CD4-positive, alpha-beta T cell (primary cell): ENCODE measurements at regions not wholly inside any gene's neighbourhood (a gene's known extent, or its start where the extent isn't known, plus 50 kb on each side); places are given as distances from the start of the nearest gene placed in this dataset.
"Not testable (repeated sequence)": the region's sequence is repeated elsewhere in the genome, so short reads cannot be mapped to it uniquely, and the experiment has no call there.

ENCODE experiments used
- ATAC-seq: fragments of 200-7000 bp; cut with Tn5 transposase; one replicate; pipeline ENCODE4 v1.10.0; 2022; ENCODE audit warnings: mild to moderate bottlenecking; ENCODE audit not compliant: poor library complexity
- CTCF ChIA-PET: fragments of 350-600 bp; sonication (Branson Sonifier 250); formaldehyde crosslinking; loops from one replicate; lab custom pipeline; 2021; ENCODE audit warnings: antibody characterized with exemption, inconsistent platforms; lab: Charles Lee
- POLR2A ChIA-PET: fragments of 350-600 bp; sonication (Branson Sonifier 250); formaldehyde crosslinking; loops from one replicate; lab custom pipeline; 2021; ENCODE audit warnings: antibody characterized with exemption, inconsistent platforms; lab: Charles Lee
- DNase-seq, 14 experiments: peaks; one replicate each; pipeline ENCODE4 v3.0.0-alpha.2; 2013 to 2020; ENCODE audit warnings: mixed read lengths in 2 of 14
- H3K27ac ChIP-seq, 2 donors: one replicate each; pipeline versions ENCODE4 v1.5.1 to v1.7.0; 2013; ENCODE audit warnings: low read length in 2 of 2, low read depth in 1 of 2, mild to moderate bottlenecking in 1 of 2
- H3K27me3 ChIP-seq, 2 experiments: 1 replicate in 1 of 2; 2 replicates in 1 of 2; pipeline versions ENCODE4 v1.6.1 to v1.7.0; 2013; ENCODE audit warnings: low read length in 2 of 2, control low read depth in 1 of 2, mild to moderate bottlenecking in 1 of 2, moderate library complexity in 1 of 2; ENCODE audit not compliant: insufficient read depth in 2 of 2, control insufficient read depth in 1 of 2
- H3K36me3 ChIP-seq: one replicate; pipeline ENCODE4 v1.6.1; 2013; ENCODE audit warnings: low read length, control low read depth; ENCODE audit not compliant: insufficient read depth
- H3K4me1 ChIP-seq: one replicate; pipeline ENCODE4 v1.6.1; 2013; ENCODE audit warnings: low read length, control low read depth; ENCODE audit not compliant: insufficient read depth
- H3K4me3 ChIP-seq: one replicate; pipeline ENCODE4 v1.5.1; 2013; ENCODE audit warnings: mild to moderate bottlenecking, low read length, moderate library complexity
- H3K9me3 ChIP-seq, 2 experiments: 1 replicate in 1 of 2; 2 replicates in 1 of 2; pipeline versions ENCODE4 v1.6.1 to v1.7.0; 2013; ENCODE audit warnings: low read length in 2 of 2, mild to moderate bottlenecking in 2 of 2, control low read depth in 1 of 2, moderate library complexity in 1 of 2; ENCODE audit not compliant: control insufficient read depth in 1 of 2, insufficient read depth in 1 of 2
- H3K27ac Mint-ChIP-seq: one replicate; pipeline ENCODE4 v1.8.0; 2020; ENCODE audit warnings: mixed read lengths
- H3K27me3 Mint-ChIP-seq: one replicate; pipeline ENCODE4 v1.8.0; 2021; ENCODE audit warnings: mixed read lengths
- H3K36me3 Mint-ChIP-seq: one replicate; pipeline ENCODE4 v1.8.0; 2021; ENCODE audit warnings: low read depth, mixed read lengths
- H3K4me1 Mint-ChIP-seq: one replicate; pipeline ENCODE4 v1.8.0; 2021; ENCODE audit warnings: low read depth, mixed read lengths
- H3K4me3 Mint-ChIP-seq: one replicate; pipeline ENCODE4 v1.8.0; 2020; ENCODE audit warnings: mild to moderate bottlenecking, mixed read lengths
- H3K9me3 Mint-ChIP-seq: one replicate; pipeline ENCODE4 v1.8.0; 2020; ENCODE audit warnings: mixed read lengths
- intact Hi-C, 2 experiments: fragments of 100-400 bp; cut with DNase I in 1 of 2; cut with micrococcal nuclease in 1 of 2; formaldehyde crosslinking; loops; one replicate each; pipeline versions ENCODE4 v1.15.1 to v1.9.0; 2023 to 2025; cut with DNase I, micrococcal nuclease
- TF ChIP-seq, protein P1 (sequence below): fragments of 200-600 bp; IDR thresholded peaks from one replicate; pipeline ENCODE4 v1.8.0; 2022; ENCODE audit warnings: antibody characterized with exemption, mild to moderate bottlenecking

DNA sequence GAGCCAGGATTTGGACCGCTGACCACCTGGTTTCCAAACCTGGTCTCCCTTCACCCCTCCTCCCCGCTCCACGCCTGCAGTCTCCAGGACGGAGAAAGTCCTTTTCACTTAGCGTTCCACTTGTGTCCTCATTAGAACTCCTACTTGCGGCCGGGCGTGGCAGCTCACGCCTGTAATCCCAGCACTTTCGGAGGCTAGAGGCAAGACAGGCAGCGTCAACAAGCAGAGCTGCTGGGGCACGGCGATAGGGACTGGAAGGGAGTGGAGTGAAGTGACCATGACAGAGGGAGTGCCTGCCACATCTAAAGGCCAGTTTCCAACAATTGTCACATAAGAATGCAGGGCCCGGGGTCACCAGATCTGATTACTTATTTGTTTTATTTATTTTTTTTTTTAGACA is 132.5 kb upstream of the NCOR2 start:
- no peaks in the 10 kb centered on the region for H3K9me3 ChIP-seq
- DNase-seq (no peak), ATAC-seq (no peak)
- H3K27ac ChIP-seq = no peak overlapping the region
- no peaks in the 10 kb centered on the region for H3K36me3 Mint-ChIP-seq
- ChIA-PET CTCF (no interaction called here), POLR2A (no interaction called here)
- no peaks in the 10 kb centered on the region for H3K9me3 Mint-ChIP-seq
- intact Hi-C loops = no loop called here
- no peaks in the 10 kb centered on the region for H3K4me1 Mint-ChIP-seq
- H3K36me3 ChIP-seq = no peaks in the 10 kb centered on the region
- H3K27me3 Mint-ChIP-seq = no peaks in the 10 kb centered on the region
- H3K27ac Mint-ChIP-seq = no peak overlapping the region
- no peak overlapping the region for H3K4me3 Mint-ChIP-seq
- peaks cover 3% of the 10 kb centered on the region for H3K4me1 ChIP-seq
- TF ChIP-seq, protein P1, sequence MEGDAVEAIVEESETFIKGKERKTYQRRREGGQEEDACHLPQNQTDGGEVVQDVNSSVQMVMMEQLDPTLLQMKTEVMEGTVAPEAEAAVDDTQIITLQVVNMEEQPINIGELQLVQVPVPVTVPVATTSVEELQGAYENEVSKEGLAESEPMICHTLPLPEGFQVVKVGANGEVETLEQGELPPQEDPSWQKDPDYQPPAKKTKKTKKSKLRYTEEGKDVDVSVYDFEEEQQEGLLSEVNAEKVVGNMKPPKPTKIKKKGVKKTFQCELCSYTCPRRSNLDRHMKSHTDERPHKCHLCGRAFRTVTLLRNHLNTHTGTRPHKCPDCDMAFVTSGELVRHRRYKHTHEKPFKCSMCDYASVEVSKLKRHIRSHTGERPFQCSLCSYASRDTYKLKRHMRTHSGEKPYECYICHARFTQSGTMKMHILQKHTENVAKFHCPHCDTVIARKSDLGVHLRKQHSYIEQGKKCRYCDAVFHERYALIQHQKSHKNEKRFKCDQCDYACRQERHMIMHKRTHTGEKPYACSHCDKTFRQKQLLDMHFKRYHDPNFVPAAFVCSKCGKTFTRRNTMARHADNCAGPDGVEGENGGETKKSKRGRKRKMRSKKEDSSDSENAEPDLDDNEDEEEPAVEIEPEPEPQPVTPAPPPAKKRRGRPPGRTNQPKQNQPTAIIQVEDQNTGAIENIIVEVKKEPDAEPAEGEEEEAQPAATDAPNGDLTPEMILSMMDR = no peak
- H3K4me3 ChIP-seq = no peak overlapping the region
- H3K27me3 ChIP-seq = no peaks in the 10 kb centered on the region

DNA sequence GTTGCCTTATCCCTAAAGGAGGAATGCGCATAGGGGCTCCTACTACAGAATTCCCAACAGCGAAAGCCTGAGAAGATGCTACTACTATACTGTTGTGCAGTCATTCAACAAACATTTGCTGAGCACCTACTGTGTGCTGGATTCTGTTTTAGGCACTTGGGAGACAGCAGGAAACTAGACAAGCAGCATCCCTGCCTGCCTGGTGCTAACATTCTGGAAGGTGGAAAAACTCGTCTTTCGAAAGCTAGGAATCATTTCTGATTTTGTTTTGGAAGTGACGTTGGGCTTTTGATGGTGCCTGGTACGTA is 131.5 kb upstream of the NCOR2 start:
- no peaks in the 10 kb centered on the region for H3K27me3 Mint-ChIP-seq
- CTCF ChIA-PET = no interaction called here
- no peaks in the 10 kb centered on the region for H3K9me3 Mint-ChIP-seq
- DNase-seq (no peak), ATAC-seq (no peak)
- Histone ChIP-seq H3K4me1 (peaks cover 13% of the 10 kb centered on the region), H3K4me3 (no peak overlapping the region), H3K27ac (no peak overlapping the region), H3K27me3 (no peaks in the 10 kb centered on the region), H3K9me3 (no peaks in the 10 kb centered on the region), H3K36me3 (no peaks in the 10 kb centered on the region)
- H3K4me1 Mint-ChIP-seq = peaks cover 6% of the 10 kb centered on the region
- POLR2A ChIA-PET = no interaction called here
- intact Hi-C loops = no loop called here
- H3K27ac Mint-ChIP-seq = no peak overlapping the region
- TF ChIP-seq, protein P1 = no peak
- H3K4me3 Mint-ChIP-seq = no peak overlapping the region
- no peaks in the 10 kb centered on the region for H3K36me3 Mint-ChIP-seq

DNA sequence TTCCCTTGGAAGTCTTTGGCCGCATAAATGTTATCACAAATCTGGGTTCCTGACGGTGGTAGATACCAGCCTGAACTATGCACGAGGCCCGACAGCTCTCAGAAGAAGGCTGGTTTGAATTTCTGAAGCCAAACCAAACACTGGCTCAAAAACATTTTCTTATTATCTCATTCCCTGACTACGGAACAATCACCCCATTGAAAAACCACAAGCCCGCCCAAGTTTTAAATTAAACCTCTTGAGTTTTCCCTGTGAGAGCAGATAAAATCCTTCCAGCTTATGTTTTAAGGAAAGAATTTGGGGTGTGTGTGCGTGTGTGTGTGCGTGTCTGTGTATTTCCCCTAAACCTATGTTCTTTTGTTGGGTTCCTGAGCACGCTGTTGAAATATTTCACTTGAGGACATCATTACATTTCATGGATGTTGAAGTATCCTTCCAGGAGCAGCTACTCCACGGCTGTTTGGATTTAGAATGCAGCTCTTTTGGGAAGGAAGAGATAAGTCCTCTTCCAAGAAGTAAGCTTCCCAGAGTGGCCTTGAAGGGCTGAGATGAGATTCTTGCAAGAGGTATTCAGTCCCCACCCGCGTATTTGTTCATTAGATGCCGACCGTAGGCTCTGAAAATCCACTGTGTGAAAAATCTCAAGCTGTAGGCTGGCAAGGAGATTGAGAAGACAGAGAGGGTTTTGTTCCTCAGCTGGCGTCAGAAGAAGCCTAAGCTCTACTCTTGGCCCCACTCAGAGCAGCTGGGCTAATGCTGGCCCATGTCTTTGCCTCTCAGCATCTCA is 131.0 kb upstream of the NCOR2 start:
- Mint-ChIP-seq H3K9me3 (no peaks in the 10 kb centered on the region), H3K4me1 (peaks cover 6% of the 10 kb centered on the region), H3K4me3 (no peak overlapping the region), H3K36me3 (no peaks in the 10 kb centered on the region), H3K27me3 (no peaks in the 10 kb centered on the region), H3K27ac (no peak overlapping the region)
- DNase-seq (no peak), ATAC-seq (no peak)
- POLR2A ChIA-PET = no interaction called here
- TF ChIP-seq, protein P1 = no peak
- intact Hi-C loops = no loop called here
- Histone ChIP-seq H3K27ac (no peak overlapping the region), H3K9me3 (peaks cover 0 to 2% of the 10 kb centered on the region in 2 experiments), H3K4me3 (no peak overlapping the region), H3K27me3 (no peaks in the 10 kb centered on the region), H3K36me3 (no peaks in the 10 kb centered on the region), H3K4me1 (peaks cover 15% of the 10 kb centered on the region)
- CTCF ChIA-PET = no interaction called here

DNA sequence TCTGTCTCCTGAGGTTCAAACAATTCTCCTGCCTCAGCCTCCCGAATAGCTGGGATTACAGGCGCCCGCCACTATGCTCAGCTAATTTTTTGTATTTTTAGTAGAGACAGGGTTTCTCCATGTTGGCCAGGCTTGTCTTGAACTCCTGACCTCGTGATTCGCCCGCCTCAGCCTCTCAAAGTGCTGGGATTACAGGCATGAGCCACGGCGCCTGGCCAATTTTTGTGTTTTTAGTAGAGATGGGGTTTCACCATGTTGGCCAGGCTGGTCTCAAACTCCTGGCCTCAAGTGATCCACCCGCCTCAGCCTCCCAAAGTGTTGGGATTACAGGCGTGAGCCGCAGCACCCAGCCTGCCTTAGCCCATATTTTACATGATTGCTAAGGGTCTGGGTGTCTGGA is 130.3 kb upstream of the NCOR2 start:
- H3K27ac Mint-ChIP-seq, H3K4me3 Mint-ChIP-seq, H3K9me3 Mint-ChIP-seq, H3K36me3 Mint-ChIP-seq, H3K36me3 ChIP-seq, ATAC-seq, DNase-seq, H3K27me3 Mint-ChIP-seq, H3K27me3 ChIP-seq, CTCF ChIA-PET, intact Hi-C loops, H3K9me3 ChIP-seq, H3K27ac ChIP-seq, POLR2A ChIA-PET, H3K4me3 ChIP-seq, H3K4me1 Mint-ChIP-seq: not testable (repeated sequence)
- H3K4me1 ChIP-seq = peaks cover 15% of the 10 kb centered on the region
